ENCODE measurements at regions not wholly inside any gene's neighbourhood (a gene's known extent, or its start where the extent isn't known, plus 50 kb on each side); places are given as distances from the start of the nearest gene placed in this dataset.
"Not testable (repeated sequence)": the region's sequence is repeated elsewhere in the genome, so short reads cannot be mapped to it uniquely, and the experiment has no call there.

DNA sequence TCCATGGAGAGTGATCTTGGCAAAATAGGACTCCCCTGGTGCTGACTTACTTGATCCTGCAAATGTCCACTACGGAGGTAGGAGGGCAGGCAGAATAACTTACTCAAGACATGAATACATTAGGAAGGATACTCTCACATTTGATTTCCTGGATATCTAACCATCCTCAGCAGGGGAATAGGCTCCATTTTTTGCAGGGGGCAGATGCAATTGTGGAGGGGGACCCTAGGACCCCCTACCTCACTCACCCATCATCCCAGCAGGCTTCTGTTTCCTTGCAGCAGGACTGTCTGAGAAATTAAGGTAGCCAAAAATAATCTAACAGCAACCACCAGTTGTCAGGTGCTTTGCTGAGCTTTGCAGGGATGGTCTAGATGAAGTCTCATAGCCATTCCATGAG, 482.0 kb downstream of the ZNF536 start:
- Mint-ChIP-seq H3K27me3 (ENCODE audit: low read depth) (peaks cover 5% of the 10 kb centered on the region), H3K4me3 (no peak overlapping the region), H3K27ac (no peak overlapping the region), H3K4me1 (ENCODE audit: low read depth) (no peaks in the 10 kb centered on the region), H3K36me3 (ENCODE audit: low read depth) (no peaks in the 10 kb centered on the region), H3K9me3 (no peaks in the 10 kb centered on the region)
- CTCF ChIA-PET: no interaction called here
- DNase-seq: no peak
- intact Hi-C loops (cut with micrococcal nuclease): no loop called here

DNA sequence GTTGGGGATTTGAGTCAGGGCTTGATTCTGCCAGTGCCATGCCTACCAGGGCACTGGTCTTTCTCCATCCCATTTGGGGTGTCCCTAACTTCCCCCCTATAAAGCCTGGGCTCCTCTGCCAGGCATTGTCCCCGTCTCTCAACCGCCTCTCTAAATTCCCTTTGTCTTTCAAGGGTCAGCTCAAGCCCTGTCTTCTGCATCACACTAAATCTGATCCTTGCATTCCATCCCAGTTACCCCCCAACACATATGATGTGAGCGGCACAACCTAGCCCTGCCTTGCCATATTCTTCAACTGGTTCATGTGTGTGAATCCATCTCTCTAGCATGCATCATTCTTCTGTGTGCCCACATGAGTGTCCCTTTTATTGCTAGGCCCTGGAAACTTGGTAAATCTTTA, 480.9 kb downstream of the ZNF536 start:
- no peak overlapping the region for H3K27ac Mint-ChIP-seq
- no peak overlapping the region for H3K4me3 Mint-ChIP-seq
- DNase-seq: no peak
- no peaks in the 10 kb centered on the region for H3K9me3 Mint-ChIP-seq
- intact Hi-C loops (cut with micrococcal nuclease): no loop called here
- H3K27me3 Mint-ChIP-seq (ENCODE audit: low read depth): peaks cover 5% of the 10 kb centered on the region
- no peaks in the 10 kb centered on the region for H3K4me1 Mint-ChIP-seq (ENCODE audit: low read depth)
- H3K36me3 Mint-ChIP-seq (ENCODE audit: low read depth): no peaks in the 10 kb centered on the region
- CTCF ChIA-PET: no interaction called here

DNA sequence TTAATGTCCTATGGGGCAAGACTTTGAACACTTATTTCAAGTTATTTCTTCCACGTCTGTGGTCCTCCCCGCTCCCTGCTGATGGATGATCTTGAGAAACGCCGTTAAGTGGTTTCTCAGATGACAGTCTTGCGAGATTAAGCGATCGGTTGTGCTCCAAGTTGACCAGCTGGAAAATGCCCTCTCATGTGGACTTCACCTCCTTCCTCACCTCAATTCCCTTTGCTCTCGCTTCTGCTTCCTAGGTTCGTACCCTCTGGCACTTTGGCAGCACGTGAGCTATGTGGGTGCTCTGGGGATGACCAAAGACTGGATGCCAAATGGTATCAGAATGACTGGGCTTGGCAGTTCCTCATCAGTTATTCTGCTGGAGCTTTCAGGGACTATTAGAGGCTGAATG, 480.0 kb downstream of the ZNF536 start:
- Mint-ChIP-seq H3K4me1 (ENCODE audit: low read depth) (no peaks in the 10 kb centered on the region), H3K27me3 (ENCODE audit: low read depth) (peaks cover 5% of the 10 kb centered on the region), H3K9me3 (no peaks in the 10 kb centered on the region), H3K4me3 (no peak overlapping the region), H3K36me3 (ENCODE audit: low read depth) (no peaks in the 10 kb centered on the region), H3K27ac (no peak overlapping the region)
- intact Hi-C loops (cut with micrococcal nuclease): no loop called here
- DNase-seq: no peak
- CTCF ChIA-PET: no interaction called here

DNA sequence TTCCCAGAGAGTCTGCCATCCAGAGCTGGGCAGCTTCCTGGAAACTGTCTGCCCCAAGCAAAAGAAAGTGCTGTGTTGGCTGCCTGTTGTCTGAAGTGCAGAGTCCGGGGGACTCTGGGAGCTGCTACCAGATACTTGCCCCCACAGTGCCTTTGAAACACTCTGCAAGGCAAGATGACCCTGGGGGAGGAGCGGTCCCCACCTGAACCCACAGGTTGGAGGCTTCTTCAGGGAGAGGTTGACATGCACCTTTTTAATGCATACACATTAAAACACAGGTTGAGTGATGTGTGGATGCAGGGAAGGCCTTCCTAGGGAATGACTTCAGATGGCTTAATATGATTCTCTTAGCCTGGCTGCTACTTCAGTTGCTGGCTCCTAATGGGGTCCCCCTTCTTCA, 479.5 kb downstream of the ZNF536 start:
- DNase-seq: no peak
- H3K9me3 Mint-ChIP-seq: no peaks in the 10 kb centered on the region
- H3K4me3 Mint-ChIP-seq: no peak overlapping the region
- CTCF ChIA-PET: no interaction called here
- no peaks in the 10 kb centered on the region for H3K4me1 Mint-ChIP-seq (ENCODE audit: low read depth)
- no peak overlapping the region for H3K27ac Mint-ChIP-seq
- peaks cover 5% of the 10 kb centered on the region for H3K27me3 Mint-ChIP-seq (ENCODE audit: low read depth)
- intact Hi-C loops (cut with micrococcal nuclease): no loop called here
- H3K36me3 Mint-ChIP-seq (ENCODE audit: low read depth): no peaks in the 10 kb centered on the region

DNA sequence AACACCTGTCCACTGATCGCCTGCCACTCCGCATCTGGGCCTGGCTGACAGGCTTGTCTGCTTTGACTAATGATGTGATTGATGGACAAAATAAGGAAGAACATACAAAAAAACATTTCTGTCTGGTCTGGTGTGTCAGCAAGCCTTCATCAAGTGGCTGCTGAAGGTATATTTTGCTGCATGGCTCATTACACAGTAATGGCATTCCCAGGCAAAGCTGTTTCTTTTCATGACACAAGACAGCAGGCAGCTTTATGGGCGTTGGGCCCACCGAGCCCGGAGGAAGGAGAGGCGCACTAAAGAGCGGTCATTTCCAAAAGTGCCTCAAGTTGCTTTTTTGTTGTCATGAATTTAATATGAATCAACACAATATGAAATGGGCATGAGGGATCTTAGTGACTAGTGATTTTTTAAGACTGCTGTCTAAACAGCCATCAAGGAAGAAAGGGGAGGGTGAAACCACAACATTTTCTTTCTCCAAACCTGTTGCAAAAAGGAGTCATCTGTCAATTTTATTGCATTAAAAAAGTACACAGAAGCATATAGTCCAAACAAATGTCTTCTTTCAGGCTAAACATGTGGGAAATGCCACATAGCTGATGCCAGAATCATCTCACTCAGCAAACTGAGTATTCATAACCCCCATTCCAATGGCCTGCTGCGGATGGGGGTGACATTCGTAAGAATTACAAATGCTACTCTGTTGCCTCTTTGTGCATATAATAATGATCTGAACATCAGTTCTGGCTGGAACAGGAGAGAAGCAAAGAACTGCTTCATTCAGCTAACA, 476.6 kb downstream of the ZNF536 start:
- DNase-seq: no peak
- no peak overlapping the region for H3K4me3 Mint-ChIP-seq
- CTCF ChIA-PET: no interaction called here
- no peak overlapping the region for H3K27ac Mint-ChIP-seq
- no peaks in the 10 kb centered on the region for H3K9me3 Mint-ChIP-seq
- no peaks in the 10 kb centered on the region for H3K4me1 Mint-ChIP-seq (ENCODE audit: low read depth)
- intact Hi-C loops (cut with micrococcal nuclease): no loop called here
- peaks cover 5% of the 10 kb centered on the region for H3K27me3 Mint-ChIP-seq (ENCODE audit: low read depth)
- H3K36me3 Mint-ChIP-seq (ENCODE audit: low read depth): no peaks in the 10 kb centered on the region

DNA sequence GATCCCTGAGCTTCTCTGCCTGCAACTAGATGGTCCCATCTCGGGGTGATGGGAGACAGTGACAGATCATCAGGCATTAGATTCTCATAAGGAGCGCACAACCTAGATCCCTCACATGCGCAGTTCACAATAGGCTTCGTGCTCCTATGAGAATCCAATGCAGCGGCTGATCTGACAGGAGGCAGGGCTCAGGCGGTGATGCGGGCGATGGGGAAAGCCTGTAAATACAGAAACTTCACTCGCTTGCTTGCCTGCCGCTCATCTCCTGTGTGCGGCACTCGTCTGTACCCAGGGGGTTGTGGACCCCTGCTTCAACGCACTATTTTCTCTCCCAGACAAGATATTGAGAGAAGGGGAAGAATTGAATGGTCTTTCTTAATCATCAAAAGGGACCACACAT, 473.9 kb downstream of the ZNF536 start:
- Mint-ChIP-seq H3K36me3 (ENCODE audit: low read depth) (no peaks in the 10 kb centered on the region), H3K4me3 (no peak overlapping the region), H3K27ac (no peak overlapping the region), H3K4me1 (ENCODE audit: low read depth) (no peaks in the 10 kb centered on the region), H3K9me3 (no peaks in the 10 kb centered on the region), H3K27me3 (ENCODE audit: low read depth) (no peaks in the 10 kb centered on the region)
- DNase-seq: no peak
- CTCF ChIA-PET: interaction anchor here (0.8 kb wide), 1 partner anchor 33 kb away, joined by 3 read pairs; no protein-coding TSS in a partner anchor
- intact Hi-C loops (cut with micrococcal nuclease): loop anchor here (2.0 kb wide), 1 partner anchor 33 kb away; no protein-coding TSS in a partner anchor

DNA sequence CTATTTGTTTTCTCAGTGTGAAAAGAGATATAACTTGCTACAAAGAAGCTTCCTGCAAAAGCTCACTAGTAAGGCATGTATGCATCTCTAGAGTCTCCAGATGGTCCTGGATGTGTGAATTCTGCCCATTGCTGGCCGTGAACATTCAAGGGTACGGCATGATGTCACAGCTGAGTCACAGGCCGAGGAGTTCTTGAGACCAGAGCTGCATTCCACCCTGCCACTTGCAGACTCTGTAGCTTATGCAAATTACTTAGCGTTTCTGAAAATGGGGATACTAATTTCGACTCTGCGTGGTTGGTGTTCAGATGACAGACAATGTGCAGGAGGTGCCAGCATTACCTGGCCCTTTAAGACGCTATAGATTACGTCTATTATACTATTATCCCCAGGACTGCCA, 470.7 kb downstream of the ZNF536 start:
- no peaks in the 10 kb centered on the region for H3K9me3 Mint-ChIP-seq
- intact Hi-C loops (cut with micrococcal nuclease): no loop called here

DNA sequence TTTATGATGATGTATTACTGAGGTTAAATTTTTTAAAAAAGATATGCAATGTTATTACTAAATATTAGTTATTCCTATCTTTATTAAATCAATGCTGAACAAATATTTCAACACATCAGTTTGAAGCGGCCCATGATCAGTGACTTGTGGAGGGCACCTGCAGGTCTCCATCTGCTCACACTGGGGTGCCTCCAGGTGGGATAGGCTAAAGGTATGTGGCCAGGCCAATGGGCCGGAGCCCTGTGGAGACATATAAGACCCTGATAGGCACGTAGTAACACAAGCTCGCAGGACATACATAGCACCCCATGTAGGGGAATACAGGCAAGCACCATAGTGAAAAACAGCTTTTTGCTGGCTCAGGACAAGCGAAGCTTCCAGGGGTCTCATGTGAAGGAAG, 469.8 kb downstream of the ZNF536 start:
- Mint-ChIP-seq H3K36me3 (ENCODE audit: low read depth) (no peaks in the 10 kb centered on the region), H3K9me3 (no peaks in the 10 kb centered on the region), H3K4me3 (no peak overlapping the region), H3K27ac (no peak overlapping the region), H3K4me1 (ENCODE audit: low read depth) (no peaks in the 10 kb centered on the region), H3K27me3 (ENCODE audit: low read depth) (peaks cover 3% of the 10 kb centered on the region)
- intact Hi-C loops (cut with micrococcal nuclease): no loop called here
- DNase-seq: no peak
- CTCF ChIA-PET: no interaction called here

More for the DNA sequence above, 470.7 kb downstream of the ZNF536 start:
- no peaks in the 10 kb centered on the region for H3K27me3 Mint-ChIP-seq (ENCODE audit: low read depth)
- no peak for DNase-seq
- H3K36me3 Mint-ChIP-seq (ENCODE audit: low read depth): no peaks in the 10 kb centered on the region
- H3K4me3 Mint-ChIP-seq: no peak overlapping the region
- H3K27ac Mint-ChIP-seq: no peak overlapping the region
- CTCF ChIA-PET: interaction anchor here (0.8 kb wide), 1 partner anchor 176 kb away, joined by 3 read pairs; no protein-coding TSS in a partner anchor
- H3K4me1 Mint-ChIP-seq (ENCODE audit: low read depth): no peaks in the 10 kb centered on the region

DNA sequence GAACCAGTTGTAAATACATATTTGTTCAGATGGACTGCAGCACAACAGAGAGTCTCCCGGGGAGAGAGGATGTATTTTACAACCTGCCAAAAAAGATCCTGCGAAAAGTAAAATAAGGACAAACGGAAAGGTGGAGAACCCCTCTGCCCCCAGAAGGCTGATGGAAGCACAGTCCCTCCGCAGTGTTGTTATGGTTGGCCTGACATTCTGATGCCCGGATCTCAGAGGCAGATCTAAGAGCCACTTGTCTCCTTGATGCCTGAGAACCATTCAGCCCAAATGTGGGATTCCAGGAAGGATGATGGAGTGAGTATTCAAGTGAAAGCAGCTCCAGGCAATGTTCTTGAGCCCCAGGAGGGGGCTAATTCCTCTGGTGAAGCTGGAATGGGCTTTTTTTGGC, 458.7 kb downstream of the ZNF536 start:
- H3K4me1 Mint-ChIP-seq (ENCODE audit: low read depth): no peaks in the 10 kb centered on the region
- CTCF ChIA-PET: interaction anchor here (0.6 kb wide), 1 partner anchor 64 kb away, joined by 3 read pairs; no protein-coding TSS in a partner anchor
- H3K36me3 Mint-ChIP-seq (ENCODE audit: low read depth): no peaks in the 10 kb centered on the region
- H3K27ac Mint-ChIP-seq: no peak overlapping the region
- H3K4me3 Mint-ChIP-seq: no peak overlapping the region
- peaks cover 11% of the 10 kb centered on the region for H3K9me3 Mint-ChIP-seq
- H3K27me3 Mint-ChIP-seq (ENCODE audit: low read depth): peaks cover 7% of the 10 kb centered on the region
- intact Hi-C loops (cut with micrococcal nuclease): no loop called here
- DNase-seq: no peak

DNA sequence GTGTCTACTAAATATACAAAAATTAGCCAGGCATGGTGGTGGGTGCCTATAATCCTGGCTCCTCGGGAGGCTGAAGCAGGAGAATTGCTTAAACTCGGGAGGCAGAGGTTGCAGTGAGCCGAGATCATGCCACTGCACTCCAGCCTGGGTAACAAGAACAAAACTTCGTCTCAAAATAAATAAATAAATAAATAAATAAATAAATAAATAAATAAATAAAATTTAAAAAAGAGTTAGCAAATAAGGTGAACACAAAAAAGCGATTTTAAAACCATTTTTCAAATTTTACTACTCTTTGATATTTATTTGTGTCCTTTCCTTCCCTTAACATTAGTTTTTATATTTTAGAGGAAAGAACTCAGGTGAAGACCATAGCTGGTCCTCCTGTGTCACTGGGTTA, 453.3 kb downstream of the ZNF536 start:
- H3K36me3 Mint-ChIP-seq (ENCODE audit: low read depth); H3K27ac Mint-ChIP-seq; CTCF ChIA-PET; H3K4me1 Mint-ChIP-seq (ENCODE audit: low read depth); intact Hi-C loops (cut with micrococcal nuclease); H3K4me3 Mint-ChIP-seq; DNase-seq; H3K27me3 Mint-ChIP-seq (ENCODE audit: low read depth): not testable (repeated sequence)
- H3K9me3 Mint-ChIP-seq: peaks cover 14% of the 10 kb centered on the region

DNA sequence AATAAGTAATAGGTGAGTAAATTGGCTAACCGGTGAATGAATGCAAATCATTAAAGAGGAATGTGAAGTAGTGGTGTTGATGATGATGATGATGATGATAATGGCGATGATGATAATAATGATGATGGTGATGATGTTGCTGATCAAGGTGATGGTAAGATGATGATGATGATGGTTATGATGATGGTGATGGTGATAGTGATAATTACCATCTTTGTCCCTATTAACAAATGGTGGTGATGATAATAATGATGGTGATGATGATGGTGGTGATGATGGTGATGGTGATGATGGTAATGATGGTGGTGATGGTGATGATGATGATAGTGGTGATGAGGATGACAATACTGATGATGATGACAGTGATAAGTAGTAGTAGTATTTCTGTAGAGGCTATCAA, 452.6 kb downstream of the ZNF536 start:
- H3K27ac Mint-ChIP-seq: no peak overlapping the region
- CTCF ChIA-PET: no interaction called here

DNA sequence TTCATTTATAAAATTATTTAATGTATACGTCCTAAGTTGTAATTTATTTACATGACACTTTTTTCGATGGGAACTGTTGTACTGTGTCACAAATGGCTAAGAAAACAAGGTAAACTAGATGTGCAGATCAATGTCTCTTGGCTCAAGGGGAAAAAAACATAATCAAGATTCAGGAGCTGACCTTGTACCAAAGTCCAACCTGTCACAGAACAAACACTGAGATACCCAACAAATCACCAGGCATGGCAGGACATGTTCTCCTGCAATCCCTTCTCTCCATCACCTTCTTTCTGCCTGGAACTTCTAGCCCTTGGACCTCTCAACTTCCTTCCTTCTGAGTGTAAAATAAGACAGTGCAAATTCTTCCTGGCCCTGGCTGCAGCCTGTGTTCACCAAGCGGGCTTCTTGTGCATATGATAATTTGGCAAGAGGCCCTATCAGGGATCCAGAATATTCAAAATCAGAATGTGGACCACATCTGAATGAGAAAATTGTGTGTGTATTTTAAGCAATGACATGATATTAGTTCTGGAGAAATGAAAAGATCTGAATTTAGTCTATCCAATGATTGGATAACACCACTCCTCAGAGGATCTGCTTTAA, 445.9 kb downstream of the ZNF536 start:
- Mint-ChIP-seq H3K4me1 (ENCODE audit: low read depth) (no peaks in the 10 kb centered on the region), H3K27ac (no peak overlapping the region), H3K4me3 (no peak overlapping the region), H3K27me3 (ENCODE audit: low read depth) (peaks cover 23% of the 10 kb centered on the region), H3K9me3 (peaks cover 5% of the 10 kb centered on the region), H3K36me3 (ENCODE audit: low read depth) (no peaks in the 10 kb centered on the region)
- CTCF ChIA-PET: interaction anchor here (0.7 kb wide), 1 partner anchor 151 kb away, joined by 3 read pairs; no protein-coding TSS in a partner anchor
- intact Hi-C loops (cut with micrococcal nuclease): no loop called here
- no peak for DNase-seq

More for the DNA sequence above, 452.6 kb downstream of the ZNF536 start:
- no peak overlapping the region for H3K4me3 Mint-ChIP-seq
- no peaks in the 10 kb centered on the region for H3K36me3 Mint-ChIP-seq (ENCODE audit: low read depth)
- no peak for DNase-seq
- H3K27me3 Mint-ChIP-seq (ENCODE audit: low read depth): peaks cover 7% of the 10 kb centered on the region
- H3K4me1 Mint-ChIP-seq (ENCODE audit: low read depth): no peaks in the 10 kb centered on the region
- peaks cover 14% of the 10 kb centered on the region for H3K9me3 Mint-ChIP-seq
- intact Hi-C loops (cut with micrococcal nuclease): no loop called here

DNA sequence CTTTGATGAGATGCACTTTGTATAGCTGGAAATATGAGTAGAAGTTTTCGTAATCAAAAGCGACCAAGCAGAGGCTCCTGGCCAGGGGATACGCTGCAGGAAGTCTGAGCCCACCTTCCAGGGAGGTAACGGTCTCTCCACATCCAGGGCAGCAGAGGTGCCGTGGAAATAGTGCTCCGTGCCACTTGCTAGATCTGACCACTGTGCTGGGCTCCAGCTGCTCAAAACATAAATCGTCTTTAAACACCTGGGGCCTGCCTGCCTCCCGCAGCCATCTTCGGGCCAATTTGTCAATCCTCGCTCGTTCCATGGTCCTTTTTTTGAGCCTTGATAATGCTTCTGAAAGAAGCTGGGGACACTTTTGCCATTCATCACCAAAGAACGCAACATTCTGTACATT, 445.0 kb downstream of the ZNF536 start:
- Mint-ChIP-seq H3K4me1 (ENCODE audit: low read depth) (no peaks in the 10 kb centered on the region), H3K9me3 (peaks cover 5% of the 10 kb centered on the region), H3K27me3 (ENCODE audit: low read depth) (peaks cover 23% of the 10 kb centered on the region), H3K27ac (no peak overlapping the region), H3K36me3 (ENCODE audit: low read depth) (no peaks in the 10 kb centered on the region), H3K4me3 (no peak overlapping the region)
- DNase-seq: no peak
- intact Hi-C loops (cut with micrococcal nuclease): no loop called here
- CTCF ChIA-PET: interaction anchor here (0.7 kb wide), 1 partner anchor 150 kb away, joined by 3 read pairs; no protein-coding TSS in a partner anchor
